GM23248 (cell line): ENCODE measurements at regions not wholly inside any gene's neighbourhood (a gene's known extent, or its start where the extent isn't known, plus 50 kb on each side); places are given as distances from the start of the nearest gene placed in this dataset.

Experiments used
- EZH2 ChIP-seq: fragments of 200-600 bp; sonication (generic); IDR thresholded peaks from 2 replicates; pipeline ENCODE4 v1.6.1; 2018; ENCODE audit warnings: antibody characterized with exemption, mild to moderate bottlenecking; ENCODE audit not compliant: insufficient read depth, poor library complexity, severe bottlenecking
- EZH2phosphoT487 ChIP-seq: fragments of 200-600 bp; sonication (generic); IDR thresholded peaks from 2 replicates; pipeline ENCODE4 v1.6.1; 2018; ENCODE audit warnings: antibody characterized with exemption, moderate library complexity, mild to moderate bottlenecking, low read depth; ENCODE audit not compliant: insufficient read depth

DNA sequence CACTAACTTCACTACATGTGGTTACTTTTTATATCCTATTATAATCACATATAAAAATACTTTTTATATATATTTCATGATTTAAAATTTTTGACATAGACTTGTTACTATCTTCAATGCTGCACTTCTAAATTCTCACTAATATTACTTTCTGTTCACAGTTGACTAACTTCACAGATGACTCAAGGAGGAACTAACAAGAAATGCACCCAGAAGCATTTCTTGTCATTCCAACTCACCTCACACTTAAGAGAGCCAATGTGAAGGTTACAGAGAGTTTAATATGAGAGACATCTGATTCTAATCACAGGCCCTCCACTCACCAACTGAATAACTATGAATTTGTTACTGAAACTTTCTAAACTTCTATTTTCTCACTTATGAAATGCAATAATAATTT, 399.8 kb upstream of the SLC8A1 start:
- TF ChIP-seq EZH2 (no peak), EZH2phosphoT487 (no peak)
